IMR-90 (cell line): ENCODE measurements at regions not wholly inside any gene's neighbourhood (a gene's known extent, or its start where the extent isn't known, plus 50 kb on each side); places are given as distances from the start of the nearest gene placed in this dataset.

Experiments used
- ATAC-seq: fragments of 200-7000 bp; cut with Tn5 transposase; 2 replicates; pipeline ENCODE4 v1.9.1; 2020; ENCODE audit warnings: low read depth, mild to moderate bottlenecking, moderate library complexity
- BruUV-seq: library from RNA; stranded (reverse); fragments of 400-500 nt; replicated peaks from 2 replicates; lab custom pipeline; 2021; lab: Mats Ljungman, UMichigan
- CTCF ChIA-PET: fragments of 300-600 bp; formaldehyde crosslinking; extraction: SDS; loops from one replicate; lab custom pipeline; 2021; ENCODE audit warnings: antibody characterized with exemption; lab: Yijun Ruan, JAX
- POLR2A ChIA-PET: fragments of 300-600 bp; sonication (Branson Sonifier 250); formaldehyde crosslinking; loops from one replicate; lab custom pipeline; 2022; ENCODE audit warnings: antibody characterized with exemption; ENCODE audit not compliant: unreplicated experiment; lab: Charles Lee
- DNase-seq: peaks from one replicate; pipeline ENCODE4 v3.0.0; 2013
- H2AFZ ChIP-seq: replicated peaks from 2 replicates; pipeline ENCODE3; 2013; ENCODE audit warnings: low read length, mild to moderate bottlenecking; ENCODE audit not compliant: poor library complexity
- H2AK5ac ChIP-seq: 2 replicates; pipeline ENCODE4 v1.6.1; 2013; ENCODE audit warnings: low read depth, low read length, inconsistent platforms
- H2AK9ac ChIP-seq: replicated peaks from 2 replicates; pipeline ENCODE3; 2013; ENCODE audit warnings: mild to moderate bottlenecking, low read depth, low read length, moderate library complexity; ENCODE audit not compliant: poor library complexity
- H2BK120ac ChIP-seq: 2 replicates; pipeline ENCODE4 v1.6.1; 2013; ENCODE audit warnings: low read depth, low read length, inconsistent platforms
- H2BK15ac ChIP-seq: 3 replicates; pipeline ENCODE4 v1.6.1; 2013; ENCODE audit warnings: low read depth, low read length, inconsistent platforms
- H2BK20ac ChIP-seq: 2 replicates; pipeline ENCODE4 v1.6.1; 2013; ENCODE audit warnings: low read depth, mild to moderate bottlenecking, inconsistent platforms, low read length, moderate library complexity
- H2BK5ac ChIP-seq: 2 replicates; pipeline ENCODE4 v1.6.1; 2013; ENCODE audit warnings: mild to moderate bottlenecking, low read depth, low read length, inconsistent platforms; ENCODE audit not compliant: poor library complexity, severe bottlenecking
- H3K14ac ChIP-seq: replicated peaks from 2 replicates; pipeline ENCODE4 v1.6.1; 2013; ENCODE audit warnings: low read depth, low read length, inconsistent platforms
- H3K18ac ChIP-seq: 2 replicates; pipeline ENCODE4 v1.6.1; 2013; ENCODE audit warnings: low read depth, low read length, control low read depth
- H3K23ac ChIP-seq: 2 replicates; pipeline ENCODE4 v1.6.1; 2013; ENCODE audit warnings: low read depth, low read length, inconsistent platforms
- H3K27ac ChIP-seq: 2 replicates; pipeline ENCODE4 v1.5.1; 2013; ENCODE audit warnings: mild to moderate bottlenecking, control low read depth, low read length; ENCODE audit not compliant: insufficient read depth
- H3K27me3 ChIP-seq: 2 replicates; pipeline ENCODE4 v1.6.1; 2013; ENCODE audit warnings: low read length; ENCODE audit not compliant: control insufficient read depth, insufficient read depth
- H3K36me3 ChIP-seq: 2 replicates; pipeline ENCODE4 v1.6.1; 2013; ENCODE audit warnings: low read length, mixed read lengths; ENCODE audit not compliant: control insufficient read depth, insufficient read depth
- H3K4ac ChIP-seq: 2 replicates; pipeline ENCODE4 v1.6.1; 2013; ENCODE audit warnings: low read depth, low read length, inconsistent platforms
- H3K4me1 ChIP-seq: 2 replicates; pipeline ENCODE4 v1.6.1; 2013; ENCODE audit warnings: low read length, mixed read lengths; ENCODE audit not compliant: control insufficient read depth, insufficient read depth
- H3K4me2 ChIP-seq: 2 replicates; pipeline ENCODE4 v1.6.1; 2013; ENCODE audit warnings: low read depth, mild to moderate bottlenecking, control low read depth, low read length, moderate library complexity
- H3K4me3 ChIP-seq: 2 replicates; pipeline ENCODE4 v1.5.1; 2013; ENCODE audit warnings: low read depth, mild to moderate bottlenecking, control low read depth, low read length, moderate library complexity; ENCODE audit not compliant: insufficient read depth
- H3K56ac ChIP-seq: 2 replicates; pipeline ENCODE4 v1.6.1; 2013; ENCODE audit warnings: low read length, inconsistent platforms; ENCODE audit not compliant: insufficient read depth; ENCODE audit errors: extremely low read depth
- H3K79me1 ChIP-seq, 2 experiments: 2 replicates each; pipeline ENCODE4 v1.6.1; 2013; ENCODE audit warnings: low read length in 2 of 2, inconsistent platforms in 1 of 2, low read depth in 1 of 2
- H3K9ac ChIP-seq: 2 replicates; pipeline ENCODE4 v1.6.1; 2013; ENCODE audit warnings: low read depth, low read length, control low read depth
- H3K9me1 ChIP-seq: 2 replicates; pipeline ENCODE4 v1.6.1; 2013; ENCODE audit warnings: low read length, inconsistent platforms; ENCODE audit not compliant: insufficient read depth
- H3K9me3 ChIP-seq: 2 replicates; pipeline ENCODE4 v1.6.1; 2013; ENCODE audit warnings: low read length; ENCODE audit not compliant: control insufficient read depth, insufficient read depth
- H4K20me1 ChIP-seq: 2 replicates; pipeline ENCODE4 v1.6.1; 2013; ENCODE audit warnings: low read length, inconsistent platforms; ENCODE audit not compliant: insufficient read depth
- H4K5ac ChIP-seq: 2 replicates; pipeline ENCODE4 v1.6.1; 2013; ENCODE audit warnings: mild to moderate bottlenecking, low read depth, low read length, control low read depth
- H4K8ac ChIP-seq, 2 experiments: 2 replicates each; pipeline ENCODE4 v1.6.1; 2013; ENCODE audit warnings: low read depth in 2 of 2, low read length in 2 of 2, control low read depth in 1 of 2, inconsistent platforms in 1 of 2
- H4K91ac ChIP-seq: 2 replicates; pipeline ENCODE4 v1.6.1; 2013; ENCODE audit warnings: low read depth, low read length, inconsistent platforms; ENCODE audit not compliant: insufficient read depth
- BHLHE40 ChIP-seq: fragments of 150-350 bp; IDR thresholded peaks from 2 replicates; pipeline ENCODE4 v1.6.1; 2016; ENCODE audit warnings: mild to moderate bottlenecking, low read depth, low read length
- CEBPB ChIP-seq: IDR thresholded peaks from 2 replicates; pipeline ENCODE4 v1.6.1; 2012; ENCODE audit warnings: low read depth, low read length, improper control_type of control experiment
- CHD1 ChIP-seq: IDR thresholded peaks from 2 replicates; pipeline ENCODE4 v1.6.1; 2012; ENCODE audit warnings: low read depth, low read length, improper control_type of control experiment
- FOS ChIP-seq: fragments of 150-350 bp; IDR thresholded peaks from 2 replicates; pipeline ENCODE4 v1.6.1; 2016; ENCODE audit warnings: low read depth, low read length
- MAFK ChIP-seq: IDR thresholded peaks from 2 replicates; pipeline ENCODE4 v1.6.1; 2012; ENCODE audit warnings: low read depth, low read length, improper control_type of control experiment
- MAZ ChIP-seq: IDR thresholded peaks from 2 replicates; pipeline ENCODE4 v1.6.1; 2012; ENCODE audit warnings: low read depth, mild to moderate bottlenecking, low read length, improper control_type of control experiment, moderate library complexity, borderline replicate concordance
- MXI1 ChIP-seq: IDR thresholded peaks from 2 replicates; pipeline ENCODE4 v1.6.1; 2012; ENCODE audit warnings: low read depth, mild to moderate bottlenecking, low read length, moderate library complexity, borderline replicate concordance
- NFE2L2 ChIP-seq: fragments of 150-350 bp; IDR thresholded peaks from 2 replicates; pipeline ENCODE4 v1.6.1; 2016; ENCODE audit warnings: low read depth, mild to moderate bottlenecking, low read length
- POLR2A ChIP-seq: IDR thresholded peaks from 2 replicates; pipeline ENCODE4 v1.6.1; 2012; ENCODE audit warnings: mild to moderate bottlenecking, low read depth, low read length
- RAD21 ChIP-seq: IDR thresholded peaks from 2 replicates; pipeline ENCODE4 v1.6.1; 2012; ENCODE audit warnings: low read length, improper control_type of control experiment
- RCOR1 ChIP-seq: IDR thresholded peaks from 2 replicates; pipeline ENCODE4 v1.6.1; 2012; ENCODE audit warnings: mild to moderate bottlenecking, low read length, improper control_type of control experiment; ENCODE audit not compliant: insufficient replicate concordance
- RFX5 ChIP-seq: IDR thresholded peaks from 2 replicates; pipeline ENCODE4 v1.8.0; 2012; ENCODE audit warnings: low read depth, mild to moderate bottlenecking, low read length, moderate library complexity
- SMC3 ChIP-seq: fragments of 150-350 bp; IDR thresholded peaks from 2 replicates; pipeline ENCODE4 v1.6.1; 2016; ENCODE audit warnings: low read depth, mild to moderate bottlenecking, antibody characterized with exemption, low read length, moderate library complexity
- WGBS, 2 experiments: methylation state at CpG; one replicate each; pipeline versions ENCODE4 v1.1.5 to v1.1.7; 2013; ENCODE audit warnings: missing lambda C conversion rate in 2 of 2; ENCODE audit not compliant: insufficient read length in 1 of 2; ENCODE audit errors: extremely low coverage in 2 of 2; 5-methylcytosine and 5-hydroxymethylcytosine counted together
- dilution Hi-C: fragments of 300-500 bp; cut with HindIII; formaldehyde crosslinking; loops from one replicate; pipeline ENCODE4 v1.14.3; 2018; ENCODE audit warnings: low sequenced_read_pairs; ENCODE audit not compliant: unreplicated experiment
- in situ Hi-C: fragments of 300-500 bp; cut with MboI; formaldehyde crosslinking; loops from 3 replicates; pipeline ENCODE4 v1.14.3; 2019; ENCODE audit warnings: low sequenced_read_pairs, inconsistent platforms, mixed read lengths
- intact Hi-C: fragments of 100-400 bp; cut with micrococcal nuclease; formaldehyde crosslinking; loops from 2 replicates; pipeline ENCODE4 v1.10.0; 2022
- TF ChIP-seq, protein P1 (sequence below): conservative IDR thresholded peaks from 2 replicates; pipeline ENCODE4 v1.5.1; 2012; ENCODE audit warnings: mild to moderate bottlenecking, low read depth, low read length, improper control_type of control experiment
- TF ChIP-seq, protein P2 (sequence below): fragments of 150-350 bp; IDR thresholded peaks from 2 replicates; pipeline ENCODE4 v1.6.1; 2017; ENCODE audit warnings: mild to moderate bottlenecking, antibody characterized with exemption, low read length, low read depth
- TF ChIP-seq, protein P3 (sequence below): fragments of 150-350 bp; IDR thresholded peaks from 2 replicates; pipeline ENCODE4 v1.6.1; 2016; ENCODE audit warnings: low read depth, mild to moderate bottlenecking, low read length, moderate library complexity, borderline replicate concordance

- H3K79me1 ChIP-seq, result no peaks in the 10 kb centered on the region
- dilution Hi-C loops, result no loop called here
- no peak overlapping the region for H2BK15ac ChIP-seq
- no peaks in the 10 kb centered on the region for H3K9me3 ChIP-seq
- H2AK5ac ChIP-seq, result no peak overlapping the region
- H3K4ac ChIP-seq, result no peak overlapping the region
- no TSS peak for BruUV-seq
- H3K4me3 ChIP-seq, result no peak overlapping the region
- intact Hi-C loops, result no loop called here
- no peak overlapping the region for H3K4me2 ChIP-seq
- ChIA-PET POLR2A (no interaction called here), CTCF (no interaction called here)
- no peak overlapping the region for H3K56ac ChIP-seq
- no peaks in the 10 kb centered on the region for H3K9me1 ChIP-seq
- H4K91ac ChIP-seq, result no peak overlapping the region
- 60% methylated on average over 1 of the region's 1 CpG; no CpG with 5 or more reads in 1 of the 2 experiments for WGBS, 2 experiments
- no peak overlapping the region for H2BK20ac ChIP-seq
- no peak overlapping the region for H2BK120ac ChIP-seq
- H2AK9ac ChIP-seq, result no peak overlapping the region
- no peak overlapping the region for H4K5ac ChIP-seq
- no peaks in the 10 kb centered on the region for H3K4me1 ChIP-seq
- H2AFZ ChIP-seq, result no peak overlapping the region
- no peak overlapping the region for H3K14ac ChIP-seq
- ATAC-seq, result no peak
- in situ Hi-C loops, result no loop called here
- no peak overlapping the region for H3K9ac ChIP-seq
- DNase-seq, result no peak
- TF ChIP-seq, protein P1, sequence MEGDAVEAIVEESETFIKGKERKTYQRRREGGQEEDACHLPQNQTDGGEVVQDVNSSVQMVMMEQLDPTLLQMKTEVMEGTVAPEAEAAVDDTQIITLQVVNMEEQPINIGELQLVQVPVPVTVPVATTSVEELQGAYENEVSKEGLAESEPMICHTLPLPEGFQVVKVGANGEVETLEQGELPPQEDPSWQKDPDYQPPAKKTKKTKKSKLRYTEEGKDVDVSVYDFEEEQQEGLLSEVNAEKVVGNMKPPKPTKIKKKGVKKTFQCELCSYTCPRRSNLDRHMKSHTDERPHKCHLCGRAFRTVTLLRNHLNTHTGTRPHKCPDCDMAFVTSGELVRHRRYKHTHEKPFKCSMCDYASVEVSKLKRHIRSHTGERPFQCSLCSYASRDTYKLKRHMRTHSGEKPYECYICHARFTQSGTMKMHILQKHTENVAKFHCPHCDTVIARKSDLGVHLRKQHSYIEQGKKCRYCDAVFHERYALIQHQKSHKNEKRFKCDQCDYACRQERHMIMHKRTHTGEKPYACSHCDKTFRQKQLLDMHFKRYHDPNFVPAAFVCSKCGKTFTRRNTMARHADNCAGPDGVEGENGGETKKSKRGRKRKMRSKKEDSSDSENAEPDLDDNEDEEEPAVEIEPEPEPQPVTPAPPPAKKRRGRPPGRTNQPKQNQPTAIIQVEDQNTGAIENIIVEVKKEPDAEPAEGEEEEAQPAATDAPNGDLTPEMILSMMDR, result no peak
- TF ChIP-seq CEBPB, result no peak
- TF ChIP-seq RFX5, result no peak
- TF ChIP-seq MAFK, result no peak
- TF ChIP-seq SMC3, result no peak
- no peak for TF ChIP-seq RAD21
- no peak for TF ChIP-seq FOS
- TF ChIP-seq NFE2L2, result no peak
- TF ChIP-seq BHLHE40, result no peak
- TF ChIP-seq CHD1, result no peak
- TF ChIP-seq, protein P2, sequence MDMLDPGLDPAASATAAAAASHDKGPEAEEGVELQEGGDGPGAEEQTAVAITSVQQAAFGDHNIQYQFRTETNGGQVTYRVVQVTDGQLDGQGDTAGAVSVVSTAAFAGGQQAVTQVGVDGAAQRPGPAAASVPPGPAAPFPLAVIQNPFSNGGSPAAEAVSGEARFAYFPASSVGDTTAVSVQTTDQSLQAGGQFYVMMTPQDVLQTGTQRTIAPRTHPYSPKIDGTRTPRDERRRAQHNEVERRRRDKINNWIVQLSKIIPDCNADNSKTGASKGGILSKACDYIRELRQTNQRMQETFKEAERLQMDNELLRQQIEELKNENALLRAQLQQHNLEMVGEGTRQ, result no peak
- no peak for TF ChIP-seq MXI1
- no peak for TF ChIP-seq POLR2A
- TF ChIP-seq, protein P3, sequence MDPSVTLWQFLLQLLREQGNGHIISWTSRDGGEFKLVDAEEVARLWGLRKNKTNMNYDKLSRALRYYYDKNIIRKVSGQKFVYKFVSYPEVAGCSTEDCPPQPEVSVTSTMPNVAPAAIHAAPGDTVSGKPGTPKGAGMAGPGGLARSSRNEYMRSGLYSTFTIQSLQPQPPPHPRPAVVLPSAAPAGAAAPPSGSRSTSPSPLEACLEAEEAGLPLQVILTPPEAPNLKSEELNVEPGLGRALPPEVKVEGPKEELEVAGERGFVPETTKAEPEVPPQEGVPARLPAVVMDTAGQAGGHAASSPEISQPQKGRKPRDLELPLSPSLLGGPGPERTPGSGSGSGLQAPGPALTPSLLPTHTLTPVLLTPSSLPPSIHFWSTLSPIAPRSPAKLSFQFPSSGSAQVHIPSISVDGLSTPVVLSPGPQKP, result no peak
- TF ChIP-seq RCOR1, result no peak
- TF ChIP-seq MAZ, result no peak
- H2BK5ac ChIP-seq, result no peak overlapping the region
- no peak overlapping the region for H3K23ac ChIP-seq
- no peak overlapping the region for H3K27ac ChIP-seq
- H4K8ac ChIP-seq, result no peak overlapping the region
- no peak overlapping the region for H3K18ac ChIP-seq
- no peaks in the 10 kb centered on the region for H3K36me3 ChIP-seq
- peaks cover 3% of the 10 kb centered on the region; the same call in 1 of the 2 replicates for H3K27me3 ChIP-seq
- H4K20me1 ChIP-seq, result no peaks in the 10 kb centered on the region
These were observed 592.4 kb upstream of the DAB2 start for GRCh38 chr5:40017135-40017534.
